Psoas muscle (tissue), 7 donors: ENCODE measurements at regions not wholly inside any gene's neighbourhood (a gene's known extent, or its start where the extent isn't known, plus 50 kb on each side); places are given as distances from the start of the nearest gene placed in this dataset.
A peak's percentile ranks its signal among the peaks of the same experiment; 100 is the strongest.
"Not testable (repeated sequence)": the region's sequence is repeated elsewhere in the genome, so short reads cannot be mapped to it uniquely, and the experiment has no call there.

ENCODE experiments used
- ATAC-seq, 4 donors: fragments of 200-7000 bp; cut with Tn5 transposase; one replicate each; pipeline ENCODE4 v1.9.1; 2020; ENCODE audit warnings: moderate library complexity in 3 of 4, mild to moderate bottlenecking in 2 of 4
- DNase-seq, 2 donors: peaks; one replicate each; pipeline ENCODE4 v3.0.0-alpha.2; 2020
- H3K27ac ChIP-seq: fragments of 200-600 bp; one replicate; pipeline ENCODE4 v1.8.0; 2022
- H3K27me3 ChIP-seq, 3 donors: fragments of 200-600 bp in 1 of 3; one replicate each; pipeline versions ENCODE4 v1.6.1 to v1.8.0; 2013 to 2022; ENCODE audit warnings: low read length in 2 of 3, mild to moderate bottlenecking in 2 of 3, moderate library complexity in 1 of 3; ENCODE audit not compliant: insufficient read depth in 3 of 3
- H3K36me3 ChIP-seq, 2 donors: fragments of 200-600 bp in 1 of 2; one replicate each; pipeline versions ENCODE4 v1.6.1 to v1.8.0; 2013 to 2022; ENCODE audit warnings: low read depth in 1 of 2, mild to moderate bottlenecking in 1 of 2, moderate library complexity in 1 of 2; ENCODE audit not compliant: insufficient read depth in 1 of 2
- H3K4me1 ChIP-seq: fragments of 200-600 bp; one replicate; pipeline ENCODE4 v1.8.0; 2022
- H3K4me3 ChIP-seq: fragments of 200-600 bp; one replicate; pipeline ENCODE4 v1.8.0; 2022; ENCODE audit warnings: mild to moderate bottlenecking
- H3K9me3 ChIP-seq: fragments of 200-600 bp; one replicate; pipeline ENCODE4 v1.8.0; 2022
- CTCF ChIP-seq: fragments of 200-600 bp; IDR thresholded peaks from one replicate; pipeline ENCODE4 v1.8.0; 2022; ENCODE audit warnings: antibody characterized with exemption
- WGBS, 3 donors: extraction: QIAGEN DNeasy Blood & Tissue Kit; methylation state at CpG; one replicate each; pipeline versions ENCODE4 v1.1.6 to v1.1.7; 2013; 5-methylcytosine and 5-hydroxymethylcytosine counted together
- intact Hi-C, 2 donors: fragments of 100-400 bp; cut with DNase I; formaldehyde crosslinking; loops; one replicate each; pipeline versions ENCODE4 v1.11.0 to v1.14.2; 2022
- donor health status: healthy with polysubstance abuse.
- donor health status: DM: no; HTN: no; CAD: no; lungs with moderate emphysema.
- donor health status: Bipolar disorder and iron deficiency.
- donor health status: healthy.
- donor health status: DM: yes; HTN: yes; CAD: no.
- donor health status: DM: no; HTN: no; CAD: no.
- donor health status: DM: yes; HTN: yes; CAD: no.

- no peak overlapping the region for H3K27ac ChIP-seq
- DNase-seq (peak in 1 of 2 donors; percentile 31), ATAC-seq (no peak)
- no peak overlapping the region for H3K4me3 ChIP-seq
- no peaks in the 10 kb centered on the region for H3K4me1 ChIP-seq
- intact Hi-C loops = loop anchor here (5.0 to 10.0 kb wide), 2 partner anchors 328 to 1865 kb away; no protein-coding TSS in a partner anchor
- 89 to 99% (median 93%) methylated on average over 5 of the region's 5 CpGs for WGBS, 3 donors
- no peaks in the 10 kb centered on the region for H3K27me3 ChIP-seq
- H3K9me3 ChIP-seq = no peaks in the 10 kb centered on the region
- no peaks in the 10 kb centered on the region for H3K36me3 ChIP-seq
- TF ChIP-seq CTCF = no peak
Measured at GRCh38 chr2:39919511-39920306, 140.7 kb upstream of the THUMPD2 start.

- Histone ChIP-seq H3K27ac (no peak overlapping the region), H3K27me3 (no peaks in the 10 kb centered on the region), H3K36me3 (no peaks in the 10 kb centered on the region), H3K9me3 (no peaks in the 10 kb centered on the region), H3K4me1 (no peaks in the 10 kb centered on the region), H3K4me3 (no peak overlapping the region)
- no peak for TF ChIP-seq CTCF
- ATAC-seq = no peak
- DNase-seq = no peak
- intact Hi-C loops = loop anchor here (5.0 to 10.0 kb wide), 2 partner anchors 328 to 1866 kb away; no protein-coding TSS in a partner anchor
Measured at GRCh38 chr2:39918886-39919285, 139.8 kb upstream of the THUMPD2 start.

GRCh38 chr2:39917371-39917770 is 138.3 kb upstream of the THUMPD2 start:
- H3K9me3 ChIP-seq, ATAC-seq, H3K4me1 ChIP-seq, H3K27me3 ChIP-seq, DNase-seq, H3K36me3 ChIP-seq, H3K4me3 ChIP-seq, H3K27ac ChIP-seq: not testable (repeated sequence)
- intact Hi-C loops = loop anchor here (5.0 to 10.0 kb wide), 2 partner anchors 330 to 1867 kb away; no protein-coding TSS in a partner anchor
- 93 to 97% (median 96%) methylated on average over 1 of the region's 1 CpG for WGBS, 3 donors

- no peak for DNase-seq
- H3K9me3 ChIP-seq = no peaks in the 10 kb centered on the region
- no peaks in the 10 kb centered on the region for H3K4me1 ChIP-seq
- H3K4me3 ChIP-seq = no peak overlapping the region
- H3K36me3 ChIP-seq = no peaks in the 10 kb centered on the region
- no peak overlapping the region for H3K27ac ChIP-seq
- WGBS, 3 donors = 85 to 94% (median 88%) methylated on average over 2 of the region's 2 CpGs
- H3K27me3 ChIP-seq = peaks cover 0 to 2% (median 0%) of the 10 kb centered on the region in 3 donors
- intact Hi-C loops = loop anchor here (5.0 to 10.0 kb wide), 4 partner anchors 332 to 1870 kb away; no protein-coding TSS in a partner anchor
- no peak for ATAC-seq
- TF ChIP-seq CTCF = no peak
Measured at GRCh38 chr2:39914949-39915348, 135.9 kb upstream of the THUMPD2 start.

GRCh38 chr2:39913648-39914461 is 134.8 kb upstream of the THUMPD2 start:
- H3K4me1 ChIP-seq = no peaks in the 10 kb centered on the region
- H3K27me3 ChIP-seq = peaks cover 0 to 3% (median 0%) of the 10 kb centered on the region in 3 donors
- H3K27ac ChIP-seq = no peak overlapping the region
- no peaks in the 10 kb centered on the region for H3K36me3 ChIP-seq
- 32 to 33% (median 32%) methylated on average over 5 of the region's 5 CpGs for WGBS, 3 donors
- intact Hi-C loops = loop anchor here (2.0 to 10.0 kb wide), 4 partner anchors 641 to 1871 kb away; no protein-coding TSS in a partner anchor
- ATAC-seq = peak in 3 of 4 donors; percentile 46 to 77 (median 65)
- peak; percentile 83 for TF ChIP-seq CTCF
- DNase-seq = no peak
- no peaks in the 10 kb centered on the region for H3K9me3 ChIP-seq
- H3K4me3 ChIP-seq = no peak overlapping the region
